ENCODE measurements at regions not wholly inside any gene's neighbourhood (a gene's known extent, or its start where the extent isn't known, plus 50 kb on each side); places are given as distances from the start of the nearest gene placed in this dataset.

DNA sequence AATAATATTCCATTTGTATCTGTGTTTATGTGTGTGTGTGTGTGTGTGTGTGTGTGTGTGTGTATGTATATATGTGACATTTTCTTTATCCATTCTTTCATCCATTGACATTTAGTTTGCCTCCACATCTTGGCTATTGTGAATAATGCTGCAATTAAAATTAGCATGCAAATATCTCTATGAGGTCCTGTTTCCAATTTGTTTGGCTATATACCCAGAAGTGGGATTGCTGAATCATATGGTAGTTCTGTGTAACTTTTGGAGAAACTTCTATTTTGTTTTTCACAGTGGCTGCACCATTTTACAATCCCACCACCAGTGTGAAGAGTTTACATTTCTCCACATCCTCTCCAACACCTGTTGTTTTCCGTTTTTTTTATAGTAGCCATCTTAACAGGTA is 53.1 kb downstream of the CH25H start:
- Mint-ChIP-seq H3K4me1 (ENCODE audit: low read depth, unreplicated experiment) (no peaks in the 10 kb centered on the region), H3K27me3 (ENCODE audit: insufficient read depth, unreplicated experiment) (peaks cover 21% of the 10 kb centered on the region), H3K27ac (ENCODE audit: unreplicated experiment) (no peak overlapping the region), H3K4me3 (ENCODE audit: unreplicated experiment) (no peak overlapping the region), H3K9me3 (ENCODE audit: unreplicated experiment) (no peaks in the 10 kb centered on the region), H3K36me3 (ENCODE audit: insufficient read depth, unreplicated experiment) (no peaks in the 10 kb centered on the region)
- no peak overlapping the region for H3K4me3 ChIP-seq (ENCODE audit: low read depth, low read length)
- intact Hi-C loops (cut with micrococcal nuclease; ENCODE audit: unreplicated experiment), result no loop called here
- no peak for DNase-seq
- H3K27me3 ChIP-seq (replicated peaks; ENCODE audit: control insufficient read depth, insufficient read depth, low read length), result no peaks in the 10 kb centered on the region
- no peaks in the 10 kb centered on the region for H3K4me1 ChIP-seq
- TF ChIP-seq, protein P1, sequence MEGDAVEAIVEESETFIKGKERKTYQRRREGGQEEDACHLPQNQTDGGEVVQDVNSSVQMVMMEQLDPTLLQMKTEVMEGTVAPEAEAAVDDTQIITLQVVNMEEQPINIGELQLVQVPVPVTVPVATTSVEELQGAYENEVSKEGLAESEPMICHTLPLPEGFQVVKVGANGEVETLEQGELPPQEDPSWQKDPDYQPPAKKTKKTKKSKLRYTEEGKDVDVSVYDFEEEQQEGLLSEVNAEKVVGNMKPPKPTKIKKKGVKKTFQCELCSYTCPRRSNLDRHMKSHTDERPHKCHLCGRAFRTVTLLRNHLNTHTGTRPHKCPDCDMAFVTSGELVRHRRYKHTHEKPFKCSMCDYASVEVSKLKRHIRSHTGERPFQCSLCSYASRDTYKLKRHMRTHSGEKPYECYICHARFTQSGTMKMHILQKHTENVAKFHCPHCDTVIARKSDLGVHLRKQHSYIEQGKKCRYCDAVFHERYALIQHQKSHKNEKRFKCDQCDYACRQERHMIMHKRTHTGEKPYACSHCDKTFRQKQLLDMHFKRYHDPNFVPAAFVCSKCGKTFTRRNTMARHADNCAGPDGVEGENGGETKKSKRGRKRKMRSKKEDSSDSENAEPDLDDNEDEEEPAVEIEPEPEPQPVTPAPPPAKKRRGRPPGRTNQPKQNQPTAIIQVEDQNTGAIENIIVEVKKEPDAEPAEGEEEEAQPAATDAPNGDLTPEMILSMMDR (IDR thresholded peaks at IDR 0.05; ENCODE audit: insufficient read depth in 1 of 2, low read depth in 1 of 2, low read length in 1 of 2, severe bottlenecking in 1 of 2, unreplicated experiment in 1 of 2), result no peak
- ChIA-PET CTCF (no interaction called here), POLR2A (no interaction called here)
- H3K9me3 ChIP-seq, result no peaks in the 10 kb centered on the region
- BruUV-seq (replicated peaks), result no TSS peak
- no peaks in the 10 kb centered on the region for H3K36me3 ChIP-seq (ENCODE audit: control insufficient read depth, insufficient read depth, low read length)

DNA sequence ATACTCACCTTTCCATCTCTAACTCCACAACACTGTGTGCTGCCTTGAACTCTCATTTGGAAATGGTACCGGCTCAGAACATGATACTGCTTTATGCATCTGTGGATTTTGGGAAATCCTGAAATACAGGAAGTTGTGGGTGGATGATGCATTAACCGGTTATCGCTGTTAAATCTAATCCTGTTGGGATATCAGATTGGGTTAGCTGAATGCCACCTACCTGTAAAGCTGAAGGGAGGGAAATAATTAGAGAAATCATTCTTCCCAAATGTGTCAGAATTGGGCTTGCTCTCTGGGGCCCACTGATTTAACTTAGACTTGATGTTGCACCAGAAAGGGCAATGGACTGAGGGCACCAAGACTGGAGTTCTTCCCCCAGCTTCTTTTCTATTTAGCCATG is 54.0 kb downstream of the CH25H start:
- H3K4me1 Mint-ChIP-seq (ENCODE audit: low read depth, unreplicated experiment), result no peaks in the 10 kb centered on the region
- H3K36me3 ChIP-seq (ENCODE audit: control insufficient read depth, insufficient read depth, low read length), result no peaks in the 10 kb centered on the region

DNA sequence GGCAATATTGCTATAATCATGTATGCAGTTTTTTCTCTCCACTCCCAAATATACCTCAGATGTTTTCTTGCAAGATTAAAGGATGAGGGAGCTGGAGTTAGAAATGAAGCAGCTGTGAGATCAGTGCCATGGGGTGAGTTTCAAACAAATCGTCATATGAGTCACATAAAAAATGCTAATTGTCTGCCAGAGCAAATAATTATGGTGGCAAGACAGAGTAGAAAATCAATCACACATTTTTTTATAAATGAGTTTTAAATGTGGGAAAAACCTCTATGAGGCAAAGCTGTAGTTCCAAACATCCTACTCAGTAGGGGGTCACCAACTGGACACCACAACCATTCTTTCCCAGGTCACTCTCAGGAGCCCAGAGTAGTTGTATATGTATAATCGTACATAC is 55.3 kb downstream of the CH25H start:
- BruUV-seq (replicated peaks), result no TSS peak
- Mint-ChIP-seq H3K9me3 (ENCODE audit: unreplicated experiment) (no peaks in the 10 kb centered on the region), H3K27ac (ENCODE audit: unreplicated experiment) (no peak overlapping the region), H3K27me3 (ENCODE audit: insufficient read depth, unreplicated experiment) (peaks cover 18% of the 10 kb centered on the region), H3K36me3 (ENCODE audit: insufficient read depth, unreplicated experiment) (no peaks in the 10 kb centered on the region), H3K4me1 (ENCODE audit: low read depth, unreplicated experiment) (no peaks in the 10 kb centered on the region), H3K4me3 (ENCODE audit: unreplicated experiment) (no peak overlapping the region)
- no peak for DNase-seq
- H3K36me3 ChIP-seq (ENCODE audit: control insufficient read depth, insufficient read depth, low read length), result no peaks in the 10 kb centered on the region
- H3K9me3 ChIP-seq, result peaks cover 8% of the 10 kb centered on the region; the same call in 1 of the 2 replicates
- no peaks in the 10 kb centered on the region for H3K27me3 ChIP-seq (replicated peaks; ENCODE audit: control insufficient read depth, insufficient read depth, low read length)
- ChIA-PET POLR2A (interaction anchor here (0.6 kb wide), 1 partner anchor 473 kb away, joined by 4 read pairs; no protein-coding TSS in a partner anchor), CTCF (no interaction called here)
- no peaks in the 10 kb centered on the region for H3K4me1 ChIP-seq
- intact Hi-C loops (cut with micrococcal nuclease; ENCODE audit: unreplicated experiment), result no loop called here
- no peak overlapping the region for H3K4me3 ChIP-seq (ENCODE audit: low read depth, low read length)
- TF ChIP-seq, protein P1 (IDR thresholded peaks at IDR 0.05; ENCODE audit: insufficient read depth in 1 of 2, low read depth in 1 of 2, low read length in 1 of 2, severe bottlenecking in 1 of 2, unreplicated experiment in 1 of 2), result no peak

More for the DNA sequence above, 54.0 kb downstream of the CH25H start:
- H3K4me3 Mint-ChIP-seq (ENCODE audit: unreplicated experiment), result no peak overlapping the region
- TF ChIP-seq, protein P1 (IDR thresholded peaks at IDR 0.05; ENCODE audit: insufficient read depth in 1 of 2, low read depth in 1 of 2, low read length in 1 of 2, severe bottlenecking in 1 of 2, unreplicated experiment in 1 of 2), result no peak
- no peak overlapping the region for H3K4me3 ChIP-seq (ENCODE audit: low read depth, low read length)
- no peak for DNase-seq
- H3K27ac Mint-ChIP-seq (ENCODE audit: unreplicated experiment), result no peak overlapping the region
- peaks cover 18% of the 10 kb centered on the region for H3K27me3 Mint-ChIP-seq (ENCODE audit: insufficient read depth, unreplicated experiment)
- no TSS peak for BruUV-seq (replicated peaks)
- intact Hi-C loops (cut with micrococcal nuclease; ENCODE audit: unreplicated experiment), result no loop called here
- no peaks in the 10 kb centered on the region for H3K9me3 Mint-ChIP-seq (ENCODE audit: unreplicated experiment)
- no peaks in the 10 kb centered on the region for H3K36me3 Mint-ChIP-seq (ENCODE audit: insufficient read depth, unreplicated experiment)
- CTCF ChIA-PET, result no interaction called here
- H3K27me3 ChIP-seq (replicated peaks; ENCODE audit: control insufficient read depth, insufficient read depth, low read length), result no peaks in the 10 kb centered on the region
- POLR2A ChIA-PET, result no interaction called here
- no peaks in the 10 kb centered on the region for H3K4me1 ChIP-seq
- H3K9me3 ChIP-seq, result peaks cover 3% of the 10 kb centered on the region; the same call in 1 of the 2 replicates
